ENCODE measurements at regions not wholly inside any gene's neighbourhood (a gene's known extent, or its start where the extent isn't known, plus 50 kb on each side); places are given as distances from the start of the nearest gene placed in this dataset.

DNA sequence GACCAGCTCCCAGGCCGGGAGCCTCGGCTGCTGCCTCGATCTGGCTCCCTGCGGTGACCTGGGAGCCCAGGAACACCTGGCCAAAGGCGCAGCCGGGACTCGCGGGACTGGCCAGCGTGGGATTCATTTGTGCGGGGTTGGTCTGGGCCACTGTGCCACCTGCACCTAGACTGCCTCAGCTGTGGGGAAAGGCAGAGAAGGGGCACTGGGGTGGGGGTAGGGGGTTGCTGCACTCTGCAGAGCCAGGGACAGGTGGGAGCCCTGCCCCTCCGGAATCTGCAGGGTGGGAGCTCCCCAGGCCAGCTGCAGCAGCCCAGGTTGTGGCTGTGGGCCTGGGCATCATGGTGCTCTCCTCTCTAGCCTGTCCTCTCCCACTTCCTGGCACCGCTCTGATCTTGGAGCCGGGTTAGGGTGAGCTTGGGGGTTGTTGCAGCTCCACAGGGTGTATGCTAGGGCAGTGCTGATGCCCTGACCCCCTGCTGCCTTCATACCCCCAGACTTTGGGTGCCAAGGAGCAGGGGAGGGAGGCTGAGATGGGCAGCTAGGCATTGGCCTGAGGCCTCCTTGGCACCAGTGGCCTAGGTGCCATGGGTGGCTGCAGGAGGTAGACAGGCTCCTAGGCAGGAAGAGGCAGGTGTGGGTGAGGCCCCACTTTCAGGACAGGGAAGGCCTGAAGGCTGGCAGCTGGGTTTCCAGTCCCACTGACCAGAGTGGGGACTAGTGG is 57.5 kb upstream of the ETV3 start:
- Histone ChIP-seq H3K4me1 (peaks cover 0 to 12% (median 7%) of the 10 kb centered on the region in 3 donors), H3K36me3 (no peaks in the 10 kb centered on the region), H3K27ac (no peak overlapping the region), H3K4me3 (no peak overlapping the region), H3K9me3 (no peaks in the 10 kb centered on the region), H3K27me3 (peaks cover 0 to 5% (median 2%) of the 10 kb centered on the region in 4 donors)
- DNase-seq (no peak), ATAC-seq (no peak), FAIRE-seq (no peak)
- 80 to 93% methylated on average over 9 to 13 of the region's 13 CpGs for WGBS, 2 donors
- intact Hi-C loops (cut with DNase I): loop anchor here in 1 of 3 donors (10.0 kb wide), 1 partner anchor 169 kb away; no protein-coding TSS in a partner anchor
- TF ChIP-seq, protein P1, sequence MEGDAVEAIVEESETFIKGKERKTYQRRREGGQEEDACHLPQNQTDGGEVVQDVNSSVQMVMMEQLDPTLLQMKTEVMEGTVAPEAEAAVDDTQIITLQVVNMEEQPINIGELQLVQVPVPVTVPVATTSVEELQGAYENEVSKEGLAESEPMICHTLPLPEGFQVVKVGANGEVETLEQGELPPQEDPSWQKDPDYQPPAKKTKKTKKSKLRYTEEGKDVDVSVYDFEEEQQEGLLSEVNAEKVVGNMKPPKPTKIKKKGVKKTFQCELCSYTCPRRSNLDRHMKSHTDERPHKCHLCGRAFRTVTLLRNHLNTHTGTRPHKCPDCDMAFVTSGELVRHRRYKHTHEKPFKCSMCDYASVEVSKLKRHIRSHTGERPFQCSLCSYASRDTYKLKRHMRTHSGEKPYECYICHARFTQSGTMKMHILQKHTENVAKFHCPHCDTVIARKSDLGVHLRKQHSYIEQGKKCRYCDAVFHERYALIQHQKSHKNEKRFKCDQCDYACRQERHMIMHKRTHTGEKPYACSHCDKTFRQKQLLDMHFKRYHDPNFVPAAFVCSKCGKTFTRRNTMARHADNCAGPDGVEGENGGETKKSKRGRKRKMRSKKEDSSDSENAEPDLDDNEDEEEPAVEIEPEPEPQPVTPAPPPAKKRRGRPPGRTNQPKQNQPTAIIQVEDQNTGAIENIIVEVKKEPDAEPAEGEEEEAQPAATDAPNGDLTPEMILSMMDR (IDR thresholded peaks at IDR 0.05): no peak

GRCh38 chr1:157194731-157195520 is 56.7 kb upstream of the ETV3 start:
- Histone ChIP-seq H3K27ac (no peak overlapping the region), H3K9me3 (no peaks in the 10 kb centered on the region), H3K36me3 (no peaks in the 10 kb centered on the region), H3K4me3 (no peak overlapping the region), H3K27me3 (peaks cover 0 to 5% (median 2%) of the 10 kb centered on the region in 4 donors), H3K4me1 (peaks cover 0 to 12% (median 7%) of the 10 kb centered on the region in 3 donors)
- ATAC-seq: no peak
- TF ChIP-seq, protein P1 (IDR thresholded peaks at IDR 0.05): no peak
- 48 to 53% methylated on average over 44 to 67 of the region's 67 CpGs for WGBS, 2 donors
- DNase-seq: no peak
- no peak for FAIRE-seq
- intact Hi-C loops (cut with DNase I): loop anchor here in 2 of 3 donors (5.0 to 10.0 kb wide), 3 partner anchors 170 to 297 kb away; no protein-coding TSS in a partner anchor

GRCh38 chr1:157193702-157194391 is 55.7 kb upstream of the ETV3 start:
- WGBS, 2 donors: 39 to 43% methylated on average over 20 of the region's 20 CpGs
- Histone ChIP-seq H3K4me3 (no peak overlapping the region), H3K9me3 (no peaks in the 10 kb centered on the region), H3K27me3 (peaks cover 0 to 5% (median 2%) of the 10 kb centered on the region in 4 donors), H3K4me1 (peaks cover 0 to 10% (median 6%) of the 10 kb centered on the region in 3 donors), H3K27ac (no peak overlapping the region), H3K36me3 (no peaks in the 10 kb centered on the region)
- peak in 3 of 4 donors; percentile 31 to 53 (median 45) for ATAC-seq
- TF ChIP-seq, protein P1 (IDR thresholded peaks at IDR 0.05): peak; percentile 31 to 59 (median 44)
- intact Hi-C loops (cut with DNase I): loop anchor here in 2 of 3 donors (5.0 to 10.0 kb wide), 3 partner anchors 171 to 298 kb away; no protein-coding TSS in a partner anchor
- peak in 5 of 6 donors; percentile 52 to 94 (median 75) for DNase-seq
- FAIRE-seq: no peak

GRCh38 chr1:157193219-157193618 is 55.0 kb upstream of the ETV3 start:
- Histone ChIP-seq H3K36me3 (no peaks in the 10 kb centered on the region), H3K27ac (no peak overlapping the region), H3K4me1 (peaks cover 0 to 4% (median 2%) of the 10 kb centered on the region in 3 donors), H3K9me3 (no peaks in the 10 kb centered on the region), H3K4me3 (no peak overlapping the region), H3K27me3 (peaks cover 0 to 5% (median 2%) of the 10 kb centered on the region in 4 donors)
- DNase-seq (no peak), ATAC-seq (no peak), FAIRE-seq (no peak)
- intact Hi-C loops (cut with DNase I): loop anchor here in 2 of 3 donors (5.0 to 10.0 kb wide), 3 partner anchors 172 to 299 kb away; no protein-coding TSS in a partner anchor
- WGBS, 2 donors: 14 to 25% methylated on average over 1 of the region's 1 CpG
- TF ChIP-seq, protein P1 (IDR thresholded peaks at IDR 0.05): no peak

All from pancreas (tissue), 10 donors.